RWPE1 (cell line): ENCODE measurements at regions not wholly inside any gene's neighbourhood (a gene's known extent, or its start where the extent isn't known, plus 50 kb on each side); places are given as distances from the start of the nearest gene placed in this dataset.

Experiments
- CTCF ChIA-PET: fragments of 350-600 bp; sonication (Branson Sonifier 250); formaldehyde crosslinking; extraction: SDS; loops from one replicate; lab custom pipeline; 2021; lab: Yijun Ruan, JAX
- POLR2A ChIA-PET: fragments of 400-600 bp; formaldehyde crosslinking; extraction: SDS; loops from one replicate; lab custom pipeline; 2020; ENCODE audit warnings: antibody characterized with exemption; ENCODE audit not compliant: low non-redundant PET; lab: Yijun Ruan, JAX
- DNase-seq: peaks from one replicate; pipeline ENCODE4 v3.0.0; 2012; ENCODE audit warnings: low spot score
- H3K27ac ChIP-seq: fragments of 450-650 bp; 2 replicates; pipeline ENCODE4 v1.5.1; 2017
- CTCF ChIP-seq: fragments of 450-650 bp; conservative IDR thresholded peaks from 2 replicates; pipeline ENCODE4 v1.5.1; 2017; ENCODE audit warnings: low read depth, mild to moderate bottlenecking

- POLR2A ChIA-PET, result no interaction called here
- no peak for TF ChIP-seq CTCF
- no peak overlapping the region for H3K27ac ChIP-seq
- no peak for DNase-seq
- CTCF ChIA-PET, result no interaction called here
Measured at GRCh38 chr2:15750433-15750814, 158.8 kb downstream of the DDX1 start.

- no peak for DNase-seq
- TF ChIP-seq CTCF, result no peak
- H3K27ac ChIP-seq, result no peak overlapping the region
- ChIA-PET CTCF (no interaction called here), POLR2A (no interaction called here)
Measured at GRCh38 chr2:15750822-15751329, 159.2 kb downstream of the DDX1 start.

DNA sequence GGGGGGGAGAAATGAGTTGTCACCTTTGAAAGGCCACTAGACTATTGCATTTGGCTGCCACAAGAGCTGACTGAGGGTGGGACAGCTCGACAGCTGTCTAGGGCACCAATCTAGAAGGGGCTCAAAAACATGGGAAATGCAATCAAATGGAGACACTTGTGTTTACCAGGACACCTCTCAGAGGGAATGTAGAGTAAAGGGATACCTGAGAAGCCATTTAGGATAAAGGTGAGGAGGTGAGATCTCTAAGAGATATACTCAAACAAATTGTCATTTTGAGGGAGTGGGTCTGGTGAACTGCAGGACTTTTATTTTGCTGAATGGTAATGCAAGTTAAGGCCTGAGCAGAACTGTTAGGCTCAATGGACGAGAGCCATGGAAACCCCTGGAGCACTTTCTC is 159.8 kb downstream of the DDX1 start:
- POLR2A ChIA-PET, result no interaction called here

GRCh38 chr2:15752552-15753232 is 161.0 kb downstream of the DDX1 start:
- no peak for TF ChIP-seq CTCF
- POLR2A ChIA-PET, result no interaction called here
- DNase-seq, result no peak
- H3K27ac ChIP-seq, result no peak overlapping the region
- CTCF ChIA-PET, result no interaction called here

More for the DNA sequence above, 159.8 kb downstream of the DDX1 start:
- TF ChIP-seq CTCF, result no peak
- CTCF ChIA-PET, result no interaction called here
- H3K27ac ChIP-seq, result no peak overlapping the region
- no peak for DNase-seq

DNA sequence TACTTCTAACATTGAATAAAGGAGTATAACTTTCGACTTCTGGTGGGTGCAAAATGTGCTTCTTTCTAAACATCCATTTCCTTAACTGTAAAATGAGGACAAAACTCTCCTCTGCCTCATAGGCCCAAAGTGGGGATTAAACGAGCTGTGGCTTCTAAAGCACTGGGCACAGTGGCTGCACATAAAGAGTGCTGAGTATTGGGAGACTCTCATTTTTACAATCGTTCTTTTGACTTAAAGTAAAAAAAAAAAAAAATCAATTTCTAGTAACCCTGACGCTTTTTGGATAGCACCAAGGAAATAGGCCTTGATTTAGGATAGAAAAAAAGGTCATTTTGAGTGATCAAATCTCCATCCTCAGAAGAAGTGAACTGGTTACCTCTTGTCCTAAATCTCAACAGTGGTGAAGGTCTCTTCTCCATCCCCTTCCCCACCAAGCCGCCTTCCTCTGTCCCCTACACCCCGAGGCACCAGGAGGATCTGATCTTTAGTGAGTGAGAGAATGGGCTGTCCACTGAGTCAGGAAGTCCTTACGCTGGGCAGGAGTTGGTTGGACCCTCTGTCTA is 161.6 kb downstream of the DDX1 start:
- H3K27ac ChIP-seq, result no peak overlapping the region
- TF ChIP-seq CTCF, result no peak
- ChIA-PET POLR2A (no interaction called here), CTCF (no interaction called here)
- no peak for DNase-seq

- H3K27ac ChIP-seq, result no peak overlapping the region
- ChIA-PET CTCF (no interaction called here), POLR2A (no interaction called here)
- TF ChIP-seq CTCF, result no peak
- no peak for DNase-seq
Measured at GRCh38 chr2:15753811-15754702, 162.4 kb downstream of the DDX1 start.
